Stimulated activated CD4-positive, alpha-beta T cell treated with anti-CD3 and anti-CD28 coated beads, Interleukin-1b, Interleukin-23, amount 100 ng/mL, for 24 hours (primary cell): ENCODE measurements at regions not wholly inside any gene's neighbourhood (a gene's known extent, or its start where the extent isn't known, plus 50 kb on each side); places are given as distances from the start of the nearest gene placed in this dataset.
"Not testable (repeated sequence)": the region's sequence is repeated elsewhere in the genome, so short reads cannot be mapped to it uniquely, and the experiment has no call there.

Source experiments
- DNase-seq, 4 experiments: peaks; one replicate each; pipeline ENCODE4 v3.0.0-alpha.2; 2020; ENCODE audit warnings: low read depth in 4 of 4, low spot score in 1 of 4

GRCh38 chr4:179625406-179625805 is 2183.2 kb upstream of the AGA start:
- no peak for DNase-seq

- no peak for DNase-seq
Measured at GRCh38 chr4:179626687-179627086, 2184.4 kb upstream of the AGA start.

- no peak for DNase-seq
Measured at GRCh38 chr4:179631321-179631720, 2189.1 kb upstream of the AGA start.

- no peak for DNase-seq
Measured at GRCh38 chr4:179634862-179635261, 2192.6 kb upstream of the AGA start.

- no peak for DNase-seq
Measured at GRCh38 chr4:179662522-179662921, 2220.3 kb upstream of the AGA start.

GRCh38 chr4:179663641-179664429 is 2221.6 kb upstream of the AGA start:
- no peak for DNase-seq

GRCh38 chr4:179664430-179665027 is 2222.3 kb upstream of the AGA start:
- DNase-seq: no peak

- DNase-seq: no peak
Measured at GRCh38 chr4:179666226-179666625, 2224.0 kb upstream of the AGA start.

- DNase-seq: no peak
Measured at GRCh38 chr4:179671609-179672008, 2229.4 kb upstream of the AGA start.

GRCh38 chr4:179678093-179678814 is 2236.0 kb upstream of the AGA start:
- no peak for DNase-seq

GRCh38 chr4:179683661-179684060 is 2241.4 kb upstream of the AGA start:
- DNase-seq: not testable (repeated sequence)

- DNase-seq: no peak
Measured at GRCh38 chr4:179692222-179692621, 2250.0 kb upstream of the AGA start.

GRCh38 chr4:179695175-179695574 is 2252.9 kb upstream of the AGA start:
- DNase-seq: no peak

GRCh38 chr4:179698321-179698720 is 2256.1 kb upstream of the AGA start:
- no peak for DNase-seq

GRCh38 chr4:179709961-179710624 is 2267.9 kb upstream of the AGA start:
- no peak for DNase-seq

GRCh38 chr4:179719766-179720450 is 2277.7 kb upstream of the AGA start:
- DNase-seq: no peak

GRCh38 chr4:179726491-179726890 is 2284.3 kb upstream of the AGA start:
- not testable (repeated sequence) for DNase-seq

GRCh38 chr4:179728305-179728704 is 2286.1 kb upstream of the AGA start:
- no peak for DNase-seq

- not testable (repeated sequence) for DNase-seq
Measured at GRCh38 chr4:179736820-179737219, 2294.6 kb upstream of the AGA start.

- DNase-seq: no peak
Measured at GRCh38 chr4:179738822-179739221, 2296.6 kb upstream of the AGA start.
